BE2C (cell line): ENCODE measurements at regions not wholly inside any gene's neighbourhood (a gene's known extent, or its start where the extent isn't known, plus 50 kb on each side); places are given as distances from the start of the nearest gene placed in this dataset.

ENCODE experiments used
- DNase-seq: peaks from one replicate; pipeline ENCODE4 v3.0.0-alpha.2; 2020
- H3K27me3 ChIP-seq: fragments of 250-450 bp; sonication (Bioruptor Pico); 2 replicates; pipeline ENCODE4 v1.5.1; 2020; ENCODE audit warnings: mild to moderate bottlenecking
- H3K36me3 ChIP-seq: fragments of 250-450 bp; sonication (Bioruptor Pico); 2 replicates; pipeline ENCODE4 v1.5.1; 2020; ENCODE audit warnings: mild to moderate bottlenecking
- H3K4me1 ChIP-seq: fragments of 250-450 bp; sonication (Bioruptor Pico); 2 replicates; pipeline ENCODE4 v1.5.1; 2020
- H3K4me3 ChIP-seq: 2 replicates; pipeline ENCODE4 v1.5.1; 2011; ENCODE audit warnings: low read depth, low read length
- H3K9me3 ChIP-seq: fragments of 250-450 bp; sonication (Bioruptor Pico); 2 replicates; pipeline ENCODE4 v1.5.1; 2020
- CTCF ChIP-seq: IDR thresholded peaks from 2 replicates; pipeline ENCODE4 v1.5.1; 2012; ENCODE audit warnings: mild to moderate bottlenecking, low read depth, low read length

DNA sequence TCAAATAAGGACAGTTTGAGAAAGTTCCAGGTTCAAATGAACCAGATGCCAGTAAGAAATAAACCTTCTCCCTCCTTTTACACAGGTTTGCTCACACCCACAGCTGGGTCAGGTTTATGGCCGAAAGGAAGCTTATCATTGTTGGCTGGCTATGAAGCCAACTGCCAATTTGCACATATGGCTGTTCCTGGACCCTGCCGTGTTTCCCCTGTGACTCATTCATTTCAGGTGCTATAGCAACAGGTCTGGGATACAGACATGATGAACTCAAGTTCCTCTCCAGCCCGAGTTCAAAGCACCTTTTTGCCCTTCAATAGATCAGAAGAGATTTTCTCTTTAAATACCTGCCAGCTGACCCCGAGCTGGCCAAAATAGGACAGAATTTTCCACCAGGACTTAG, 134.4 kb upstream of the SMYD2 start:
- Histone ChIP-seq H3K4me1 (peaks cover 13% of the 10 kb centered on the region), H3K4me3 (no peak overlapping the region), H3K9me3 (no peaks in the 10 kb centered on the region), H3K36me3 (no peaks in the 10 kb centered on the region), H3K27me3 (no peaks in the 10 kb centered on the region)
- no peak for TF ChIP-seq CTCF
- peak; percentile 30 for DNase-seq

- no peak for DNase-seq
- no peaks in the 10 kb centered on the region for H3K27me3 ChIP-seq
Observed at GRCh38 chr1:214154596-214155292, 126.2 kb upstream of the SMYD2 start.

DNA sequence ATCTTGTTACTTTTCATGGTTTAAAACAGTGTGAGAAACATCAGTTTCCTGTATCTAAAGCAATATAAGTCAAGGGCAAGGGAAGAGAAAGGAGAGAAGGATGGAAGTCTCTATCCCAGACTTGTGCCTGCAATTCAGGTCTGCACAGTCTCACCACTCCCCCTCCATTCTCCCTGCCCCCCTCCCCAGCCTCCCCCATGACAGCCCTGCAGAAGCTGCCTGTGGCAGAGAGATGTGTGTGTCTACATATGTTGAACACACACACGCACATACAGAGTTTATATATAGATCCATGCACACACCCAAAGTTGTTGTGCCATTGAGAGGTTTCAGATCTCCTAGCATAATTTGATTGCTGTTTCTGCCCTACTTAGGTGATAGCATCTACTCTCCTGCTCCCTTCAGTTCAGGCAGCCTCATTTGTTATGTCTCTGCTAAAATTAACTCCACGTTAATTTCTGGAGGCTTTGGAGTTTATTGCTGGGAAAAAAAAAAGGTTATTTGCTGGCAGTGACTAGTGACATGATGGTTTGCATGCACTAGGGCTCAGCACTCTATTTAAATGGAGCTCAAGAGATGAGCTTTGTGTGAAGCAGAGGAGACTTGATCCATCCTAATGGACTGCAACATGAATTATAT, 124.9 kb upstream of the SMYD2 start:
- Histone ChIP-seq H3K9me3 (no peaks in the 10 kb centered on the region), H3K4me3 (peak overlapping the region; percentile 12), H3K36me3 (no peaks in the 10 kb centered on the region), H3K4me1 (peaks cover 33% of the 10 kb centered on the region), H3K27me3 (no peaks in the 10 kb centered on the region)
- peak; percentile 78 for DNase-seq
- no peak for TF ChIP-seq CTCF

More at GRCh38 chr1:214154596-214155292, 126.2 kb upstream of the SMYD2 start:
- H3K9me3 ChIP-seq: no peaks in the 10 kb centered on the region
- no peaks in the 10 kb centered on the region for H3K36me3 ChIP-seq
- TF ChIP-seq CTCF: no peak
- H3K4me1 ChIP-seq: peaks cover 33% of the 10 kb centered on the region
- no peak overlapping the region for H3K4me3 ChIP-seq

DNA sequence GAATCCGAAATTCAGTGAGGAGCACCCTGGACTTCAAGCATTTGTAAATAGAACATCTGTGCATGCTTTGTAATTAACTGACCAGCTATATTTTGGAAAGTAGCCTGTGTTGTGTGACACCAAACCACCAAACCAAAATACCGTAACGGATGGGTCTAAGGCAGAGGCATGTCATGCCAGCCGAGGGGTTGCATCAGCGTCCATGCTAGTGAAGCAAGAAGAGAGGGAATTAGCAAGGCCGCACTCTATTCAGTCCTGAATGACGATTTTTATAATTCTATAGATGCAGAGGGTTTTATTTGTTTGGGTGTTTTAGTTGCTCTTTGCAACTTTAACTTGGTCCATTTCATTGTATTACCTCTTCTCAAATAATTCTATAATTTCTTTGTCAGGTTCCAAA, 116.8 kb upstream of the SMYD2 start:
- TF ChIP-seq CTCF: no peak
- Histone ChIP-seq H3K9me3 (no peaks in the 10 kb centered on the region), H3K4me1 (peaks cover 13% of the 10 kb centered on the region), H3K4me3 (no peak overlapping the region), H3K36me3 (no peaks in the 10 kb centered on the region), H3K27me3 (no peaks in the 10 kb centered on the region)
- no peak for DNase-seq

DNA sequence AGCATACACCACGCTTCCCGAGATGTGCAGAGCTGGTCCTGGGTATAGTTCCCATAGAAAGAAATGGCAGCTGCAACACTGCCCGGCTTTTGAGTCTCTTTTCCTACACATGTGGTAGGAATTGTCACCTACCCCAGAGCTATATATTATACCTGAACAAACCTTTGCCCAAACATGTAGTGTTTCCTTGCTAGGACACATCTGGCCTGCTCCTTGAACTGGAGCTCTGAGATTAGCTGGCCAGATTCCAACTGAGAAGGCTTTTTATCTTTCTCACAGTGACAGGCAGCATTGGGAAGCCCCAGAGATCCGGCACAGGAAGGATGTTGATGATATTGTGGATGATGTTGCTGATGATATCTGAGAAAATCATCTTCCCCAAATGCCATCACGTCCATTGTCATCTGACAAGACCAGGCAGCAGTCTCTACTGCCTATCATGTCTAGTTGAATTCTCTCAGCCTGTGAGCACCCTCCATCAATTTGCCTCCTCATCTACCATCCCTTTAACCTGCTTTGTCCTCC, 115.0 kb upstream of the SMYD2 start:
- peaks cover 13% of the 10 kb centered on the region for H3K4me1 ChIP-seq
- no peak for TF ChIP-seq CTCF
- no peak overlapping the region for H3K4me3 ChIP-seq
- no peaks in the 10 kb centered on the region for H3K27me3 ChIP-seq
- DNase-seq: peak; percentile 42
- no peaks in the 10 kb centered on the region for H3K36me3 ChIP-seq
- H3K9me3 ChIP-seq: no peaks in the 10 kb centered on the region
